Fibroblast of mammary gland (primary cell): ENCODE measurements at regions not wholly inside any gene's neighbourhood (a gene's known extent, or its start where the extent isn't known, plus 50 kb on each side); places are given as distances from the start of the nearest gene placed in this dataset.
A peak's percentile ranks its signal among the peaks of the same experiment; 100 is the strongest.
"Not testable (repeated sequence)": the region's sequence is repeated elsewhere in the genome, so short reads cannot be mapped to it uniquely, and the experiment has no call there.

ENCODE experiments used
- DNase-seq: peaks from one replicate; pipeline ENCODE4 v3.0.0-alpha.2; 2010; ENCODE audit warnings: low read depth
- H3K4me3 ChIP-seq: 2 replicates; pipeline ENCODE4 v1.5.1; 2011; ENCODE audit warnings: low read depth, mild to moderate bottlenecking, low read length, moderate library complexity; ENCODE audit not compliant: control insufficient read depth

DNA sequence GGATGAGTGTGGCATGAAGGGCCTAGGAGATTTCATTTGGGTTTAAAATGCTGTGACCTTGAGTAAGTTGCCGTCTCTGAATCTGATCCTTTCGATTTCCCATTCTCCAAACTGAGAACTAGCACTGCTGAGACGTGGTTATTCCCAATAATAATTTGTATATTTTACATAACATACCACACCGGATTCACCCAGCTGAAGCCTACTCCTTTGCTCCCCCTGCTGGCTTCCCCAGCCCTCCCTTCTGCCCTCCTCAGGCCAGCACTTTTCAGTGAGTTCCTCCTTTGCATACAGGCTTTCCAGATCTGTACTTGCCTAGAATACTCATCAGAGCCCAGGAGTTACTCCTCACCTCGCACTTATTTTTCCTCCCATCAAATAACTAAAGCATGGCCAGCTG lies 255.1 kb downstream of the OR4F29 start:
- not testable (repeated sequence) for DNase-seq, H3K4me3 ChIP-seq

DNA sequence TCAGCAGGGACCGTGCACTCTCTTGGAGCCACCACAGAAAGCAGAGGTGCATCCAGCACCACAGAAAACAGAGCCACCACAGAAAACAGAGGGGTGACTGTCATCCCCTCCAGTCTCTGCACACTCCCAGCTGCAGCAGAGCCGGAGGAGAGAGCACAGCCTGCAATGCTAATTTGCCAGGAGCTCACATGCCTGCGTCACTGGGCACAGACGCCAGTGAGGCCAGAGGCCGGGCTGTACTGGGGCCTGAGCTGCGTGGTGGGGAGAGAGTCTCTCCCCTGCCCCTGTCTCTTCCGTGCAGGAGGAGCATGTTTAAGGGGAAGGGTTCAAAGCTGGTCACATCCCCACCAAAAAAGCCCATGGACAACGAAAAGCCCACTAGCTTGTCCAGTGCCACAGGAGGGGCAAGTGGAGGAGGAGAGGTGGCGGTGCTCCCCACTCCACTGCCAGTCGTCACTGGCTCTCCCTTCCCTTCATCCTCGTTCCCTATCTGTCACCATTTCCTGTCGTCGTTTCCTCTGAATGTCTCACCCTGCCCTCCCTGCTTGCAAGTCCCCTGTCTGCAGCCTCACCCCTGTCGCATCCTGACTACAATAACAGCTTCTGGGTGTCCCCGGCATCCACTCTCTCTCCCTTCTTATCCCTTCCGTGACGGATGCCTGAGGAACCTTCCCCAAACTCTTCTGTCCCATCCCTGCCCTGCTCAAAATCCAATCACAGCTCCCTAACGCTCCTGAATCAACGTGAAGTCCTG lies 260.0 kb downstream of the OR4F29 start:
- H3K4me3 ChIP-seq, DNase-seq: not testable (repeated sequence)

DNA sequence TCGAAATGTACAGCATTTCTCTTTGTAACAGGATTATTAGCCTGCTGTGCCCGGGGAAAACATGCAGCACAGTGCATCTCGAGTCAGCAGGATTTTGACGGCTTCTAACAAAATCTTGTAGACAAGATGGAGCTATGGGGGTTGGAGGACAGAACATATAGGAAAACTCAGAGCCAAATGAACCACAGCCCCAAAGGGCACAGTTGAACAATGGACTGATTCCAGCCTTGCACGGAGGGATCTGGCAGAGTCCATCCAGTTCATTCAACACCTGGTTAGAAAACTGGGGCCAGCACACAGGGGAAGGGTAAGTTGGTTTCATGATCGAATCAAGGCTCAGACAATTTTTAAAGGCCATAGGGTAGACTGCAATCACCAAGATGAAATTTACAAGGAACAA lies 260.8 kb downstream of the OR4F29 start:
- H3K4me3 ChIP-seq, DNase-seq: not testable (repeated sequence)

DNA sequence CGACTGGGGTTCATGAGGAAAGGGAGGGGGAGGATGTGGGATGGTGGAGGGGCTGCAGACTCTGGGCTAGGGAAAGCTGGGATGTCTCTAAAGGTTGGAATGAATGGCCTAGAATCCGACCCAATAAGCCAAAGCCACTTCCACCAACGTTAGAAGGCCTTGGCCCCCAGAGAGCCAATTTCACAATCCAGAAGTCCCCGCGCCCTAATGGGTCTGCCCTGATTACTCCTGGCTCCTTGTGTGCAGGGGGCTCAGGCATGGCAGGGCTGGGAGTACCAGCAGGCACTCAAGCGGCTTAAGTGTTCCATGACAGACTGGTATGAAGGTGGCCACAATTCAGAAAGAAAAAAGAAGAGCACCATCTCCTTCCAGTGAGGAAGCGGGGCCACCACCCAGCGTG lies 261.6 kb downstream of the OR4F29 start:
- not testable (repeated sequence) for H3K4me3 ChIP-seq, DNase-seq

DNA sequence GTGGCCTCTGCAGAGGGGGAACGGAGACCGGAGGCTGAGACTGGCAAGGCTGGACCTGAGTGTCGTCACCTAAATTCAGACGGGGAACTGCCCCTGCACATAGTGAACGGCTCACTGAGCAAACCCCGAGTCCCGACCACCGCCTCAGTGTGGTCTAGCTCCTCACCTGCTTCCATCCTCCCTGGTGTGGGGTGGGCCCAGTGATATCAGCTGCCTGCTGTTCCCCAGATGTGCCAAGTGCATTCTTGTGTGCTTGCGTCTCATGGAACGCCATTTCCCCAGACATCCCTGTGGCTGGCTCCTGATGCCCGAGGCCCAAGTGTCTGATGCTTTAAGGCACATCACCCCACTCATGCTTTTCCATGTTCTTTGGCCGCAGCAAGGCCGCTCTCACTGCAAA lies 262.2 kb downstream of the OR4F29 start:
- not testable (repeated sequence) for DNase-seq, H3K4me3 ChIP-seq

DNA sequence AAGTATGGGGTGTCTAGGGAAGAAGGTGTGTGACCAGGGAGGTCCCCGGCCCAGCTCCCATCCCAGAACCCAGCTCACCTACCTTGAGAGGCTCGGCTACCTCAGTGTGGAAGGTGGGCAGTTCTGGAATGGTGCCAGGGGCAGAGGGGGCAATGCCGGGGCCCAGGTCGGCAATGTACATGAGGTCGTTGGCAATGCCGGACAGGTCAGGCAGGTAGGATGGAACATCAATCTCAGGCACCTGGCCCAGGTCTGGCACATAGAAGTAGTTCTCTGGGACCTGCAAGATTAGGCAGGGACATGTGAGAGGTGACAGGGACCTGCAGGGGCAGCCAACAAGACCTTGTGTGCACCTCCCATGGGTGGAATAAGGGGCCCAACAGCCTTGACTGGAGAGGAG lies 264.2 kb downstream of the OR4F29 start:
- H3K4me3 ChIP-seq, DNase-seq: not testable (repeated sequence)

DNA sequence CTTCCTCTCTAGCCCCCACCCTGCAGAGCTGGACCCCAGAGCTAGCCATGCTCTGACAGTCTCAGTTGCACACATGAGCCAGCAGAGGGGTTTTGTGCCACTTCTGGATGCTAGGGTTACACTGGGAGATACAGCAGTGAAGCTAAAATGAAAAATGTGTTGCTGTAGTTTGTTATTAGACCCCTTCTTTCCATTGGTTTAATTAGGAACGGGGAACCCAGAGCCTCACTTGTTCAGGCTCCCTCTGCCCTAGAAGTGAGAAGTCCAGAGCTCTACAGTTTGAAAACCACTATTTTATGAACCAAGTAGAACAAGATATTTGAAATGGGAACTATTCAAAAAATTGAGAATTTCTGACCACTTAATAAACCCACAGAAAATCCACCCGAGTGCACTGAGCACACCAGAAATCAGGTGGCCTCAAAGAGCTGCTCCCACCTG lies 264.8 kb downstream of the OR4F29 start:
- H3K4me3 ChIP-seq, DNase-seq: not testable (repeated sequence)

DNA sequence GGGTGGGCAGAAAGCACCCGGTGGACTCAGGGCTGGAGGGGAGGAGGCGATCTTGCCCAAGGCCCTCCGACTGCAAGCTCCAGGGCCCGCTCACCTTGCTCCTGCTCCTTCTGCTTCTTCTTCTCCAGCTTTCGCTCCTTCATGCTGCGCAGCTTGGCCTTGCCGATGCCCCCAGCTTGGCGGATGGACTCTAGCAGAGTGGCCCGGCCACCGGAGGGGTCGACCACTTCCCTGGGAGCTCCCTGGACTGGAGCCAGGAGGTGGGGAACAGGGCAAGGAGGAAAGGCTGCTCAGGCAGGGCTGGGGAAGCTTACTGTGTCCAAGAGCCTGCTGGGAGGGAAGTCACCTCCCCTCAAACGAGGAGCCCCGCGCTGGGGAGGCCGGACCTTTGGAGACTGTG lies 265.3 kb downstream of the OR4F29 start:
- DNase-seq, result not testable (repeated sequence)

DNA sequence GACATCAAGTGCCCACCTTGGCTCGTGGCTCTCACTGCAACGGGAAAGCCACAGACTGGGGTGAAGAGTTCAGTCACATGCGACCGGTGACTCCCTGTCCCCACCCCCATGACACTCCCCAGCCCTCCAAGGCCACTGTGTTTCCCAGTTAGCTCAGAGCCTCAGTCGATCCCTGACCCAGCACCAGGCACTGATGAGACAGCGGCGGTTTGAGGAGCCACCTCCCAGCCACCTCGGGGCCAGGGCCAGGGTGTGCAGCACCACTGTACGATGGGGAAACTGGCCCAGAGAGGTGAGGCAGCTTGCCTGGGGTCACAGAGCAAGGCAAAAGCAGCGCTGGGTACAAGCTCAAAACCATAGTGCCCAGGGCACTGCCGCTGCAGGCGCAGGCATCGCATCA lies 266.0 kb downstream of the OR4F29 start:
- H3K4me3 ChIP-seq, DNase-seq: not testable (repeated sequence)

More for the DNA sequence above, 265.3 kb downstream of the OR4F29 start:
- H3K4me3 ChIP-seq, result not testable (repeated sequence)

DNA sequence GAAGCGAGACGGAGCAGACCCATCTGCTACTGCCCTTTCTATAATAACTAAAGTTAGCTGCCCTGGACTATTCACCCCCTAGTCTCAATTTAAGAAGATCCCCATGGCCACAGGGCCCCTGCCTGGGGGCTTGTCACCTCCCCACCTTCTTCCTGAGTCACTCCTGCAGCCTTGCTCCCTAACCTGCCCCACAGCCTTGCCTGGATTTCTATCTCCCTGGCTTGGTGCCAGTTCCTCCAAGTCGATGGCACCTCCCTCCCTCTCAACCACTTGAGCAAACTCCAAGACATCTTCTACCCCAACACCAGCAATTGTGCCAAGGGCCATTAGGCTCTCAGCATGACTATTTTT lies 267.2 kb downstream of the OR4F29 start:
- DNase-seq, H3K4me3 ChIP-seq: not testable (repeated sequence)

DNA sequence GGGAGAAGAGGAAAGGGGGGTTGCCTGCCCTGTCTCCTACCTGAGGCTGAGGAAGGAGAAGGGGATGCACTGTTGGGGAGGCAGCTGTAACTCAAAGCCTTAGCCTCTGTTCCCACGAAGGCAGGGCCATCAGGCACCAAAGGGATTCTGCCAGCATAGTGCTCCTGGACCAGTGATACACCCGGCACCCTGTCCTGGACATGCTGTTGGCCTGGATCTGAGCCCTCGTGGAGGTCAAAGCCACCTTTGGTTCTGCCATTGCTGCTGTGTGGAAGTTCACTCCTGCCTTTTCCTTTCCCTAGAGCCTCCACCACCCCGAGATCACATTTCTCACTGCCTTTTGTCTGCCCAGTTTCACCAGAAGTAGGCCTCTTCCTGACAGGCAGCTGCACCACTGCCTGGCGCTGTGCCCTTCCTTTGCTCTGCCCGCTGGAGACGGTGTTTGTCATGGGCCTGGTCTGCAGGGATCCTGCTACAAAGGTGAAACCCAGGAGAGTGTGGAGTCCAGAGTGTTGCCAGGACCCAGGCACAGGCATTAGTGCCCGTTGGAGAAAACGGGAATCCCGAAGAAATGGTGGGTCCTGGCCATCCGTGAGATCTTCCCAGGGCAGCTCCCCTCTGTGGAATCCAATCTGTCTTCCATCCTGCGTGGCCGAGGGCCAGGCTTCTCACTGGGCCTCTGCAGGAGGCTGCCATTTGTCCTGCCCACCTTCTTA lies 267.7 kb downstream of the OR4F29 start:
- DNase-seq, result not testable (repeated sequence)

DNA sequence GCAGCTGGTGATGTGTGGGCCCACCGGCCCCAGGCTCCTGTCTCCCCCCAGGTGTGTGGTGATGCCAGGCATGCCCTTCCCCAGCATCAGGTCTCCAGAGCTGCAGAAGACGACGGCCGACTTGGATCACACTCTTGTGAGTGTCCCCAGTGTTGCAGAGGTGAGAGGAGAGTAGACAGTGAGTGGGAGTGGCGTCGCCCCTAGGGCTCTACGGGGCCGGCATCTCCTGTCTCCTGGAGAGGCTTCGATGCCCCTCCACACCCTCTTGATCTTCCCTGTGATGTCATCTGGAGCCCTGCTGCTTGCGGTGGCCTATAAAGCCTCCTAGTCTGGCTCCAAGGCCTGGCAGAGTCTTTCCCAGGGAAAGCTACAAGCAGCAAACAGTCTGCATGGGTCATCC lies 268.4 kb downstream of the OR4F29 start:
- DNase-seq, H3K4me3 ChIP-seq: not testable (repeated sequence)

More for the DNA sequence above, 267.7 kb downstream of the OR4F29 start:
- H3K4me3 ChIP-seq, result not testable (repeated sequence)

DNA sequence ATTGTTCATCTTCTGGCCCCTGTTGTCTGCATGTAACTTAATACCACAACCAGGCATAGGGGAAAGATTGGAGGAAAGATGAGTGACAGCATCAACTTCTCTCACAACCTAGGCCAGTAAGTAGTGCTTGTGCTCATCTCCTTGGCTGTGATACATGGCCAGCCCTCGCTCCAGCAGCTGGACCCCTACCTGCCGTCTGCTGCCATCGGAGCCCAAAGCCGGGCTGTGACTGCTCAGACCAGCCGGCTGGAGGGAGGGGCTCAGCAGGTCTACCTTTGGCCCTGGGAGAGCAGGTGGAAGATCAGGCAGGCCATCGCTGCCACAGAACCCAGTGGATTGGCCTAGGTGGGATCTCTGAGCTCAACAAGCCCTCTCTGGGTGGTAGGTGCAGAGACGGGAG lies 268.8 kb downstream of the OR4F29 start:
- not testable (repeated sequence) for DNase-seq, H3K4me3 ChIP-seq

DNA sequence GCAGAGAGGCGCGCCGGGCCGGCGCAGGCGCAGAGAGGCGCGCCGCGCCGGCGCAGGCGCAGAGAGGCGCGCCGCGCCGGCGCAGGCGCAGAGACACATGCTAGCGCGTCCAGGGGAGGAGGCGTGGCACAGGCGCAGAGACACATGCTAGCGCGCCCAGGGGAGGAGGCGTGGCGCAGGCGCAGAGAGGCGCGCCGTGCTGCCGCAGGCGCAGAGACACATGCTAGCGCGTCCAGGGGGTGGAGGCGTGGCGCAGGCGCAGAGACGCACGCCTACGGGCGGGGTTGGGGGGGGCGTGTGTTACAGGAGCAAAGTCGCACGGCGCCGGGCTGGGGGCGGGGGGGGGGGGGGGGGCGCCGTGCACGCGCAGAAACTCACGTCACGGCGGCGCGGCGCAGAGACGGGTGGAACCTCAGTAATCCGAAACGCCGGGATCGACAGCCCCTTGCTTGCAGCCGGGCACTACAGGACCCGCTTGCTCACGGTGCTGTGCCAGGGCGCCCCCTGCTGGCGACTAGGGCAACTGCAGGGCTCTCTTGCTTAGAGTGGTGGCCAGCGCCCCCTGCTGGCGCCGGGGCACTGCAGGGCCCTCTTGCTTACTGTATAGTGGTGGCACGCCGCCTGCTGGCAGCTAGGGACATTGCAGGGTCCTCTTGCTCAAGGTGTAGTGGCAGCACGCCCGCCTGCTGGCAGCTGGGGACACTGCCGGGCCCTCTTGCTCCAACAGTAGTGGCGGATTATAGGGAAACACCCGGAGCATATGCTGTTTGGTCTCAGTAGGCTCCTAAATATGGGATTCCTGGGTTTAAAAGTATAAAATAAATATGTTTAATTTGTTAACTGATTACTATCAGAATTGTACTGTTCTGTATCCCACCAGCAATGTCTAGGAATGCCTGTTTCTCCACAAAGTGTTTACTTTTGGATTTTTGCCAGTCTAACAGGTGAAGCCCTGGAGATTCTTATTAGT lies 269.9 kb downstream of the OR4F29 start:
- peak; percentile 55 for DNase-seq

DNA sequence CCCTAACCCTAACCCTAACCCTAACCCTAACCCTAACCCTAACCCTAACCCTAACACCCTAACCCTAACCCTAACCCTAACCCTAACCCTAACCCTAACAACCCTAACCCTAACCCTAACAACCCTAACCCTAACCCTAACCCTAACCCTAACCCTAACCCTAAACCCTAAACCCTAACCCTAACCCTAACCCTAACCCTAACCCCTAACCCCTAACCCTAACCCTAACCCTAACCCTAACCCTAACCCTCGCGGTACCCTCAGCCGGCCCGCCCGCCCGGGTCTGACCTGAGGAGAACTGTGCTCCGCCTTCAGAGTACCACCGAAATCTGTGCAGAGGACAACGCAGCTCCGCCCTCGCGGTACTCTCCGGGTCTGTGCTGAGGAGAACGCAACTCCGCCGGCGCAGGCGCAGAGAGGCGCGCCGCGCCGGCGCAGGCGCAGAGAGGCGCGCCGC lies 270.7 kb downstream of the OR4F29 start:
- not testable (repeated sequence) for DNase-seq, H3K4me3 ChIP-seq

More for the DNA sequence above, 269.9 kb downstream of the OR4F29 start:
- H3K4me3 ChIP-seq, result not testable (repeated sequence)

DNA sequence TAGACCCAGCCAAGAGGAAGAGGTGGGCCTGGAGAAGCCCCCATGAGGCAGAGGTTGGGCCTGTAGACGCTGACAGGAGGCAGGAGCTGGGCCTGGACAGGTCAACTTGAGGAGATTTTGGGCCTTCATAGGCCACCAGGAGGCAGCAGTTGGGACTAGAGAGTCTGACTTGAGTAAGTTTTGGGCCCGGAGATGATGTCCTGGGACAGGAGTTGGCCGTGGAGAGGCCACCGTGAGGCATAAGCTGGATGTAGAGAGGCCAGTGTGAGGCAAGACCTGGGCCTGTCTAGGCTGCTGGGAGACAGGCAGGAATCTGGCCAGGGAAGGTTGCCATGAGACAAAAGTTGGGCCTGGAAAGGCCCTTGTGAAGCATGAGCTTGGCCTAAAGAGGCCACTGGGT lies 312.6 kb downstream of the OR4F29 start:
- not testable (repeated sequence) for DNase-seq, H3K4me3 ChIP-seq

DNA sequence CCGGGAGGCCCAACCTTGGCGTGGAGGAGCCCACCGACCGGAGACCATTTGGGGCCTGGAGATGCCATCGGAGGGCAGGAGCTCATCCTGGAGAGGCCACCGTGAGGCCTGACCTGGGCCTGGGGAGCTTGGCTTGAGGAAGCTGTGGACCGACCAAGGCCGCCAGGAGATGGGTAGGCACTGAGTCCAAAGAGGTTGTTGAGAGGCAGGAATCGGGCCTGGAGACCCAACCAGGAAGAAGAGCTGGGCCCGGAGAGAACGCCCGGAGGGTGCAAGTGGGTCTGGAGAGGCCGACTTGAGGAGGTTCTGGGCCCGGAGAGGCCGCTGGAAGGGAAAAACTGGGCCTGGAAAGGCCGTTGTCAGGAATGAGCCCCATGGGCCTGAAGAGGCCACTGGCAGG lies 313.8 kb downstream of the OR4F29 start:
- DNase-seq, H3K4me3 ChIP-seq: not testable (repeated sequence)

DNA sequence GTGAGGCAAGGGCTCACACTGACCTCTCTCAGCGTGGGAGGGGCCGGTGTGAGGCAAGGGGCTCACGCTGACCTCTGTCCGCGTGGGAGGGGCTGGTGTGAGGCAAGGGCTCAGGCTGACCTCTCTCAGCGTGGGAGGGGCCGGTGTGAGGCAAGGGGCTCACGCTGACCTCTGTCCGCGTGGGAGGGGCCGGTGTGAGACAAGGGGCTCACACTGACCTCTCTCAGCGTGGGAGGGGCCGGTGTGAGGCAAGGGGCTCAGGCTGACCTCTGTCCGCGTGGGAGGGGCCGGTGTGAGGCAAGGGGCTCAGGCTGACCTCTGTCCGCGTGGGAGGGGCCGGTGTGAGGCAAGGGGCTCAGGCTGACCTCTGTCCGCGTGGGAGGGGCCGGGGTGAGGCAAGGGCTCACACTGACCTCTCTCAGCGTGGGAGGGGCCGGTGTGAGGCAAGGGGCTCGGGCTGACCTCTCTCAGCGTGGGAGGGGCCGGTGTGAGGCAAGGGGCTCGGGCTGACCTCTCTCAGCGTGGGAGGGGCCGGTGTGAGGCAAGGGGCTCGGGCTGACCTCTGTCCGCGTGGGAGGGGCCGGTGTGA lies 315.0 kb downstream of the OR4F29 start:
- DNase-seq, H3K4me3 ChIP-seq: not testable (repeated sequence)
